ENCODE measurements at regions not wholly inside any gene's neighbourhood (a gene's known extent, or its start where the extent isn't known, plus 50 kb on each side); places are given as distances from the start of the nearest gene placed in this dataset.
A peak's percentile ranks its signal among the peaks of the same experiment; 100 is the strongest.
"Not testable (repeated sequence)": the region's sequence is repeated elsewhere in the genome, so short reads cannot be mapped to it uniquely, and the experiment has no call there.

GRCh38 chr18:8992500-8992899, 110.0 kb upstream of the NDUFV2 start:
- DNase-seq = not testable (repeated sequence)

GRCh38 chr18:8994603-8995002, 107.9 kb upstream of the NDUFV2 start:
- DNase-seq = no peak

GRCh38 chr18:8995096-8995495, 107.4 kb upstream of the NDUFV2 start:
- DNase-seq = no peak

DNA sequence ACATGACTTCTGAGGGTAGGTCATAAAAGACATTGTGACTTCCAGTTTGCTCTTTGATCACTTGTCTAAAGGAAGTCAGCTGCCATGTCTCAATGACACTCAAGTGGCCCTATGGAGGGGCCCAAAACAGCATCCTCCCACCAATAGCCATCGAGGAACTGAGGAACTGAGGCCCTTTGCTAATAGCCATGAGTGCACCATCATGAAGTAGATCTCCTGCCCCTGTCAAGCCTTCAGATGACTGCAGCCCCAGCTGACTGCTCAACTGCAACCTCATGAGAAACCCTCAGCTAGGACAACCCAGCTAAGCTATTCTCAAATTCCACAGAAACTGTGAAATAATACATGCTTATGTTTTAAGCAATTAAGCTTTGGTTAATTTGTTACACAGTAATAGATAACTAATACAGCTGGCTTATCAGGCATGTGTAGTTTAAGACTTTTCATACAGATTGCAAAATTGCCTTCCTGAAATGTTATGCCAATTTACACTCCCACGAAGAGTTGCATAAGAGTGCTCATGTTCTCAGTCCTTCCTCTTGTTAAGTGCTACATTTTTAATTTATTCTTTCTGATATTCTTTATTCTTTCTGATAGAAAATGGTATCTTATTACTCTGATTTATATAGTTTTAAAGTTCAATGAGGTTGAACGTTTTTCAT, 105.6 kb upstream of the NDUFV2 start:
- DNase-seq = peak; percentile 81 to 89

- DNase-seq = no peak
Measured at GRCh38 chr18:8997634-8998033, 104.9 kb upstream of the NDUFV2 start.

DNA sequence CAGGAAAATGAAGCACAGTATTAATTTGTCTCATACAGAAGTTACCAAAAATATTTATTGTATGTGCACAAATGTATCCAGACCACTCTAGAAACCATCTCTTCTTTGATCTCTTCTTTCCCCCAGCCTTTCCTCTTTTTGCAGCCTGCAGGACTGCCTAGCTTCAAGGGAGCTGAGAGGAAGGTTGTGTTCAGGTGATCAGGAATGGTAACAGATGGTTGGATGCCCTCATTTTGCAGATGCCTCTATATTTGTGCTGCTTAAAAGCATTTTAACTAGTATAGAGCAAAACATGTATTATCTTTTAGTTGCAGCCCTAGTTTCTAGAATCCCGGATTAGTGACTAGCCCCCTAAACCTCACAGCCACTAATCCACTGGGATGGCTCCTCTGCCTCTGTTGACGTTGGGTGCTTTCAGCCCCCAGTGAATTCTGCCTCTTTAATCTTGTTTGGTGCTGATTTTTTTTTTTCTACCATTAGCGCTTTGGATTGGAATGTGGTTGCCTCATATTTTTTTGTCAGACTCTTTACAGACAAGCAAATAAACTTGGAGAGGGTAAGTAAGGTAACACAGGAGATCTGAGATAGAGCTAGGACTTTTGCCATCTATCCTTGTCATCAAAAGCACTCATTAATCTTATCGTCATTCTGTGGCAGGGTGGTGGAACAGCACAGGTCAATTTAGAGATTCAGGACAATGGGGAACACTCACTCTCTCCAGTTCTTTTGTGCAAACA, 103.8 kb upstream of the NDUFV2 start:
- DNase-seq = no peak

DNA sequence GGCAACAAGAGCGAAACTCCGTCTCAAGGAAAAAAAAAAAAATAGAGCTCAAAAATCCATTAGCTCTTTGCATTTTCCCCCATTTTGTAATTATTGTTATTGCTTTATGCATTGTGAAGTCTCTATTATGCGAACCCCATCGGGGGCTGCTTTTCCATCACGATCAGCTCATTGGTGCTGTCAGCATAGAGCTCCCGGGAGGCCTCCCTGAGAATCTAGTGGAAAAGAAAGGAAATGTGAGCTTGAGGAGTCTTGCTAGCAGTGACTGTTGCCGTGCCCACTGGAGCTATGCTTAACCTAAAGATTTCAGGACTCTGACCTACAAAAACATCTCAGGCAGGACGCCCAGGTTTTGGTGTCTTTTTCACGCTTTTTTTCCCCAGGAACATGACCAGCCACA, 102.6 kb upstream of the NDUFV2 start:
- no peak for DNase-seq

- DNase-seq = no peak
Measured at GRCh38 chr18:9000733-9001132, 101.8 kb upstream of the NDUFV2 start.

DNA sequence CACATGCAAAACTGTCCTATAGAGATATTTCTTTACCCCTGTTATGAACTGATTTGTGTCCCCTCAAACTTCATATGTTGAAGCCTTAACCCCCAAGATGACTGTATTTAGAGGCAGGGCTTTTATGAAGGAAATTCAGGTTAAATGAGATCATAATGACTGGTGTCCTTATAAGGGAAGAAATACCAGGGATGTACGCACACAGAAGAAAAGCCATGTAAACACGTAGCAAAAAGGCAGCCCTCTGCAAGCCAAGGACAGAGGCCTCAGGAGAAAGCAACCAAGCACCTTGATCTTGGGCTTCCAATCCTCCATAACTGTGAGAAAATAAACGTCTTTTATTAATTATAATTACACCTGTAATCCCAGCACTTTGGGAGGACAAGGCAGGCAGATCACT, 101.3 kb upstream of the NDUFV2 start:
- DNase-seq = no peak

DNA sequence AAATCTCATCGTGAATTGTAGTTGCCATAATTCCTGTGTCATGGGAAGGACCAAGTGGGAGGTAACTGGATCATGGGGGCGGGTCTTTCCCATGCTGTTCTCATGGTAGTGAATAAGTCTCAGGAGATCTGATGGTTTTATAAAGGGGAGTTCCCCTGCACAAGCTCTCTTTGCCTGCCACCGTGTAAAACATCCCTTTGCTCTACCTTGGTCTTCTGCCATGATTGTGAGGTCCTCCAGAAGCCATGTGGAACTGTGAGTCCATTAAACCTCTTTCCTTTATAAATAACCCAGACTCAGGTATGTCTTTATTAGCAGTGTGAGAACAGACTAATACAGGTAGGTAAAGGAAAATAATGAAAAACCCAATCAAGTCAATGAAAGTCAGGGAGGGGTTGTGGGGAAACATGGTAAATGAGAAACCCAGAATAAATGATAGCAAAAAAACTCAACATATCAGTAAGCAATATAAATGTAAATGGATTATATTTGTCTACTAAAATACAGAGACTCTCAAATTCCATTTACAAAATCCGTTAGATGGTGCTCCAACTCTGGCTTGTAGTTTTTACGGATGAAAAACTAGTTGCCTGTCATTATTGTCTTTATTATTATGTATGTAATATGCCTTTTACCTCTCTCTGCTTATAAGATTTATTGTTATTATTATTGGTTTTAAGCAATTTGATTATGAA, 98.9 kb upstream of the NDUFV2 start:
- no peak for DNase-seq

GRCh38 chr18:9004308-9004707, 98.2 kb upstream of the NDUFV2 start:
- DNase-seq = not testable (repeated sequence)

GRCh38 chr18:9007700-9008099, 94.8 kb upstream of the NDUFV2 start:
- DNase-seq = not testable (repeated sequence)

GRCh38 chr18:9008200-9008708, 94.2 kb upstream of the NDUFV2 start:
- DNase-seq = no peak

- no peak for DNase-seq
Measured at GRCh38 chr18:9008709-9009635, 93.5 kb upstream of the NDUFV2 start.

DNA sequence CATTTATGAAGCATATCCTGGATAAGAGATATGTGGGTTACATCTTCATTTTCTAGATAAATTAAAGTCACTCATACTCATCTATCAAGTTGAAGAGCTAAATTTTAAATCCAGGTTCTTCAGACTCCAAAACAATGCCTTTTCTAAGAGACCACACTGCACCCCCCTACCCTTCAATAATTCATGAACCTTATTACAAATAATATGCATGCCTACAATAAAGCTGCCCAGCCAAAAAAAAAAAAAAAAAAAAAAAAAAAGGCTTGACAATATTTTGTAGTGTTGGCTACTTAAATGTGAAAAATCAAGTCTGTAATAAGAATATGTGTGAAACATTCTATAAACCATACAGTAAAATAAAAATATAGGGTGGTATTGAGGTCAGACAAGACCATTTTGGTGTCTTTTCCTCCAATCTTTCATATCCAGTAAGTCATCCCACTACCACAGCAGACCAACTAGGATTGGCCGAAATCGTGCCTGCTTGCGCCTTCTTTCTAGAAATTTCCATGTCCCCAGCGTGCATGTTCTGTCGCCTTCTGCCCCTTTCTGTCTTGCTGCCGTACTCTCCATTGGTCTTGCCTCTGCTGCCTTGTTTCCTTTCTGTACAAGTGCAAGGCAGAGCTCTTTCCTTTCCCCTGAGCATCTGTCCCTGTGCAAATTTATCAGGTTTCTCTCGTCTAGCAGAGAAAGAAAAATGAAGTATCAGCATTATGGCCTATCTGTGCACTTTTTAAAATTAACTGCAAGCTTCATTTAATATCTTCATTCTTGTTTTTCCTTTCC, 92.6 kb upstream of the NDUFV2 start:
- no peak for DNase-seq

GRCh38 chr18:9011431-9011830, 91.1 kb upstream of the NDUFV2 start:
- no peak for DNase-seq

GRCh38 chr18:9013926-9014373, 88.5 kb upstream of the NDUFV2 start:
- no peak for DNase-seq

DNA sequence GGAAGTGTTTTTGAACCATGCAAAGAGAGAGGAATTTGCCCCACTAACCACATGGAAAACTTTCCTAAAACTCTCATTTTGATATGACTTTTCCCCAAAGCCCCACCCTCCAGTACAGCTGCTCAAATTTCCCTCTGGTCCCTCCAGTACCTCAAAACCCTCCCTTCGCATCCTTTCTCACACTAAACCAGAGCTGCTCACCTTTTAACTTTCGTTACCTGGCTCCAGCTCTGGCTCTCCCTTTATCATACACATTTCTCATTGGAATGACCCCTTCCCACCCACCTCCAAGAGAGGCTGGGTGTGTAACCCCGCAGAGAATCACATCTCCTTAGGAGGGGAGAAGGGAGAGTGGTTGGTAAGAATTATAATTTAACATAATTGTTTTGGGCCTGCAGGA, 86.8 kb upstream of the NDUFV2 start:
- DNase-seq = no peak

- no peak for DNase-seq
Measured at GRCh38 chr18:9016633-9017166, 85.8 kb upstream of the NDUFV2 start.

DNA sequence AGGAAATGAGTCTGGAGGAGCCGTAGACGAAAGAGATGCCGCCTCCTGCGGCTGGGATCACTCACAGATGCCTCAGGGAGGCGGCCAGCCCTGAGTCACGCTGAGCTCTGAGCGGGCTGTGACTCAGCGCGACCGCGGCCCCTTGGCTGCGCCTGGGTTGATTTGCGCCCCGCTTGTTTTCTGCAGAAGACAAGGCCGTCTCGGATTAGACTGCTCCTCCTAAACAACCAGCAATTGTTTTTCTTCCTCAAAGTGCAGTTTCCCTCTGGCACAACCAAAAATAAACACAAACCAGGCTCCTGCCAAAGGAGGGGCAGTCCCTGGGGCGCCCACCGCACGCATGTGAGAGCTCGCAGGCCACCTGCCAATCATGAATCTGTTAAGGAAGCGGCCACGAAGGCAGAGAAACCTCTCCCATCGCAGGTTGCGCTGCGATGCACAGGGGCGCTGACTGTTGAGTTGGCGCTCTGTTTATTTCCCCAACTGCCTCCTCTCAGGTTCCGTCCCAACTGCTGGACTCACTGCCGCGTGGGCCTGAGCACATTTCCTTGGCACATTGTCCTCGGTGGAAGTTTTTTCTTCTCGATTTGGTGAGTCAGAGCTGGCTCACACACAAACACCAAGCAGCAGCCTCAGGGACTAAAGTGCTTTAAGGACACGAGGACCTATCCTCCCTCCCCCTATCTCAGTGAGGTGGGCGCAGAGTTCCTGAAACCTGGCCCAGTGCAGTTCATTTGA, 85.2 kb upstream of the NDUFV2 start:
- peak; percentile 85 to 95 for DNase-seq

DNA sequence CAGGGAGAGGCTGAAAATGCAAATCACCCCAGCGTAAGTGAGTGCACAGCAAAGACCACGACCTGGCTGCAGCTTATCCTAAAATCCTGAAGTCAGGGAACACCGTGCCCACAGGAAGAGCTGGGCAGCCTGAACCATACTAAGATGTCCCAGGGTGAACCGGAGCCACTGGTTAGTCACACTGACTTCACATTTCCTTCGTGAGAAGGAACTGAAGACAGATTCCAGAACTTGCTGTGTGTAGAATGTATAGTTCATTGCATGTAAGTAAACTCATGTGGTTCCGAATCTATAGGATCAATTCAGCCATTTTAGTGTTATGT, 84.6 kb upstream of the NDUFV2 start:
- DNase-seq = peak in 1 of 2 donors; percentile 84
